RWPE2 (cell line): ENCODE measurements at regions not wholly inside any gene's neighbourhood (a gene's known extent, or its start where the extent isn't known, plus 50 kb on each side); places are given as distances from the start of the nearest gene placed in this dataset.

Experiments
- ATAC-seq: fragments of 200-7000 bp; cut with Tn5 transposase; 3 replicates; pipeline ENCODE4 v1.9.1; 2021; ENCODE audit warnings: low read depth
- DNase-seq: peaks from one replicate; pipeline ENCODE4 v3.0.0-alpha.2; 2020; ENCODE audit warnings: low spot score
- H3K27ac ChIP-seq: fragments of 450-650 bp; 2 replicates; pipeline ENCODE4 v1.5.1; 2017; ENCODE audit warnings: mild to moderate bottlenecking; ENCODE audit not compliant: poor library complexity, severe bottlenecking
- H3K27me3 ChIP-seq: fragments of 250-450 bp; sonication (Bioruptor Pico); 2 replicates; pipeline ENCODE4 v1.5.1; 2021; ENCODE audit warnings: mild to moderate bottlenecking, moderate library complexity; ENCODE audit not compliant: insufficient read depth, poor library complexity, severe bottlenecking
- H3K36me3 ChIP-seq: fragments of 250-450 bp; sonication (Bioruptor Pico); 2 replicates; pipeline ENCODE4 v1.5.1; 2020; ENCODE audit warnings: low read depth, mild to moderate bottlenecking, moderate library complexity
- H3K4me1 ChIP-seq: fragments of 250-450 bp; sonication (Bioruptor Pico); 2 replicates; pipeline ENCODE4 v1.5.1; 2021; ENCODE audit warnings: mild to moderate bottlenecking, moderate library complexity; ENCODE audit not compliant: insufficient read depth, poor library complexity, severe bottlenecking
- H3K4me3 ChIP-seq: fragments of 250-450 bp; sonication (Bioruptor Pico); 2 replicates; pipeline ENCODE4 v1.5.1; 2021; ENCODE audit warnings: mild to moderate bottlenecking, moderate library complexity; ENCODE audit not compliant: severe bottlenecking
- H3K9me3 ChIP-seq: fragments of 250-450 bp; sonication (Bioruptor Pico); 2 replicates; pipeline ENCODE4 v1.5.1; 2021; ENCODE audit warnings: mild to moderate bottlenecking, moderate library complexity; ENCODE audit not compliant: severe bottlenecking
- CTCF ChIP-seq: fragments of 450-650 bp; IDR thresholded peaks from one replicate; pipeline ENCODE4 v1.5.1; 2017; ENCODE audit warnings: mild to moderate bottlenecking, moderate library complexity; ENCODE audit not compliant: poor library complexity, severe bottlenecking

GRCh38 chr20:57117296-57117695 is 149.1 kb downstream of the BMP7 start:
- ATAC-seq: 0 out of 3 replicates have a peak, but pooled peaks have one; percentile 5
- TF ChIP-seq CTCF: no peak
- H3K4me3 ChIP-seq: no peak overlapping the region

GRCh38 chr20:57118107-57118769 is 148.2 kb downstream of the BMP7 start:
- Histone ChIP-seq H3K27ac (no peak overlapping the region), H3K4me3 (no peak overlapping the region), H3K27me3 (peaks cover 14% of the 10 kb centered on the region), H3K9me3 (no peaks in the 10 kb centered on the region), H3K4me1 (no peaks in the 10 kb centered on the region), H3K36me3 (no peaks in the 10 kb centered on the region)
- ATAC-seq (no peak), DNase-seq (no peak)
- no peak for TF ChIP-seq CTCF

More at GRCh38 chr20:57117296-57117695, 149.1 kb downstream of the BMP7 start:
- Histone ChIP-seq H3K4me1 (no peaks in the 10 kb centered on the region), H3K36me3 (no peaks in the 10 kb centered on the region), H3K27ac (no peak overlapping the region), H3K9me3 (no peaks in the 10 kb centered on the region), H3K27me3 (peaks cover 8% of the 10 kb centered on the region)
- no peak for DNase-seq
